ENCODE measurements at regions not wholly inside any gene's neighbourhood (a gene's known extent, or its start where the extent isn't known, plus 50 kb on each side); places are given as distances from the start of the nearest gene placed in this dataset.

DNA sequence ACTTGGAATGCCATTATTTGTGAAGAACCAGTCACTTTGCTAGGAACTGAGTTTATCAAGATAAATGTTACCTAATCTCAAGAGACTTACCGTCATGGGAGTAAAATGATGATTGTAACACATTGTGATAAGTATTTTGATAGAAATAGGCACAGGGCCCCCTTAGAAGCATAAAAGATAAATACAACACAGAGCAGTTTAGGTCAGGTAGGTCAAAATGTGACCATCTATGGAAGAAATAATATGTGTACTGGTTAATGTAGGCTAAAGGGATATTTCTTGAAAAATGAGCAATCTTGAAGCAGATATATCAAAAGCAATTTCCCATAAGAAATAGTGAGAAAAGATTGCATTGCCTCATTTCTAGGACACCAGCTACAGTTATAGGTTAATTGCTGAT, 1386.8 kb upstream of the ADGRL2 start:
- H3K9ac ChIP-seq (replicated peaks in 1 of 4; ENCODE audit: extremely low read depth in 1 of 4, low read depth in 3 of 4, low read length in 3 of 4), result no peak overlapping the region

More for the DNA sequence above, 1386.8 kb upstream of the ADGRL2 start:
- H3K4ac ChIP-seq (replicated peaks; ENCODE audit: insufficient read length, low read depth, low read length), result no peak overlapping the region
- no peak overlapping the region for H3K18ac ChIP-seq (ENCODE audit: extremely low read depth, low read length)
- 91% methylated on average over 1 of the region's 1 CpG; no CpG with 5 or more reads in 1 of the 2 experiments for WGBS, 2 experiments (ENCODE audit: extremely low coverage in 1 of 2, insufficient coverage in 1 of 2, insufficient read length in 1 of 2, insufficient replicate concordance in 2 of 2, low coverage in 1 of 2, low lambda C conversion rate in 2 of 2, missing lambda C conversion rate in 1 of 2)
- no peak overlapping the region for H3K4me3 ChIP-seq (ENCODE audit: extremely low read depth in 1 of 4, insufficient read depth in 2 of 4, low read depth in 3 of 4, low read length in 4 of 4)
- H2AK5ac ChIP-seq (ENCODE audit: low read depth, low read length), result no peak overlapping the region
- DNase-seq (ENCODE audit: low read depth in 1 of 2, low spot score in 2 of 2), result no peak
- no peak overlapping the region for H3K4me2 ChIP-seq (ENCODE audit: insufficient read depth in 1 of 2, low read depth in 2 of 2, low read length in 2 of 2)
- FAIRE-seq, result no peak
- H2BK15ac ChIP-seq (ENCODE audit: low read length), result no peak overlapping the region
- H3K4me1 ChIP-seq (replicated peaks in 1 of 4; ENCODE audit: control insufficient read depth in 3 of 4, insufficient read depth in 4 of 4, low read length in 3 of 4), result no peaks in the 10 kb centered on the region
- H3K56ac ChIP-seq (replicated peaks; ENCODE audit: insufficient read length, low read depth, low read length), result no peak overlapping the region
- H3K79me1 ChIP-seq (ENCODE audit: low read depth, low read length), result no peaks in the 10 kb centered on the region
- no peaks in the 10 kb centered on the region for H3K79me2 ChIP-seq (ENCODE audit: control insufficient read depth in 1 of 2, insufficient read depth in 2 of 2, low read length in 2 of 2)
- CTCF ChIA-PET (ENCODE audit: partially characterized antibody), result no interaction called here
- H3K27me3 ChIP-seq (replicated peaks in 1 of 4; ENCODE audit: control insufficient read depth in 3 of 4, extremely low read depth in 1 of 4, insufficient read depth in 3 of 4, low read length in 3 of 4), result no peaks in the 10 kb centered on the region
- TF ChIP-seq GABPA (IDR thresholded peaks at IDR 0.05; ENCODE audit: borderline replicate concordance, insufficient read depth, low read length), result no peak
- TF ChIP-seq SIRT6 (IDR thresholded peaks at IDR 0.05; ENCODE audit: low read length), result no peak
- TF ChIP-seq ASH2L (IDR thresholded peaks at IDR 0.05; ENCODE audit: low read length), result no peak
- no peak for TF ChIP-seq SRF (IDR thresholded peaks at IDR 0.05; ENCODE audit: low read depth, low read length)
- TF ChIP-seq SIN3A (conservative IDR thresholded peaks at IDR 0.05 in 1 of 2, IDR thresholded peaks at IDR 0.05 in 1 of 2; ENCODE audit: low read depth in 1 of 2, low read length in 2 of 2), result no peak
- TF ChIP-seq BCL11A (IDR thresholded peaks at IDR 0.05; ENCODE audit: low read depth in 2 of 2, low read length in 2 of 2), result no peak
- TF ChIP-seq KDM1A (IDR thresholded peaks at IDR 0.05; ENCODE audit: borderline replicate concordance, low read length), result no peak
- TF ChIP-seq CTBP2 (IDR thresholded peaks at IDR 0.05; ENCODE audit: borderline replicate concordance, insufficient read depth, insufficient read length, low read length), result no peak
- no peak for TF ChIP-seq EP300 (IDR thresholded peaks at IDR 0.05; ENCODE audit: borderline replicate concordance in 1 of 2, low read depth in 2 of 2, low read length in 2 of 2)
- H4K5ac ChIP-seq (ENCODE audit: insufficient read length, low read depth, low read length), result no peak overlapping the region
- no peak overlapping the region for H2BK20ac ChIP-seq (ENCODE audit: low read length)
- H2BK5ac ChIP-seq (ENCODE audit: low read depth, low read length), result no peak overlapping the region
- POLR2A ChIA-PET (ENCODE audit: partially characterized antibody), result no interaction called here
- H3K23ac ChIP-seq (ENCODE audit: insufficient read length), result no peak overlapping the region
- no peak overlapping the region for H4K8ac ChIP-seq (ENCODE audit: extremely low read depth, insufficient read depth, low read length)
- H4K91ac ChIP-seq (replicated peaks; ENCODE audit: insufficient read length, low read length), result no peak overlapping the region
- no peaks in the 10 kb centered on the region for H3K9me3 ChIP-seq (ENCODE audit: insufficient read depth in 2 of 2, low read depth in 1 of 2, low read length in 1 of 2)
- no peaks in the 10 kb centered on the region for H3K23me2 ChIP-seq (ENCODE audit: low read depth, low read length)
- no peaks in the 10 kb centered on the region for H3K36me3 ChIP-seq (ENCODE audit: control insufficient read depth in 2 of 4, insufficient read depth in 4 of 4, low read length in 3 of 4)
- no peak overlapping the region for H2BK12ac ChIP-seq (ENCODE audit: low read depth, low read length)
- H2AFZ ChIP-seq (ENCODE audit: low read length), result no peak overlapping the region
- H2BK120ac ChIP-seq (replicated peaks; ENCODE audit: low read depth, low read length), result no peak overlapping the region
- H3K27ac ChIP-seq (ENCODE audit: low read depth, low read length), result no peak overlapping the region
- H3K14ac ChIP-seq (ENCODE audit: insufficient read length), result no peak overlapping the region
- H4K20me1 ChIP-seq (replicated peaks in 1 of 2; ENCODE audit: control insufficient read depth in 1 of 2, insufficient read depth in 2 of 2, low read length in 2 of 2), result no peaks in the 10 kb centered on the region

Measured in H1 (cell line).